Neural crest cell (in vitro differentiated cells): ENCODE measurements at regions not wholly inside any gene's neighbourhood (a gene's known extent, or its start where the extent isn't known, plus 50 kb on each side); places are given as distances from the start of the nearest gene placed in this dataset.

Experiments used
- DNase-seq: peaks from one replicate; pipeline ENCODE4 v3.0.0; 2021; ENCODE audit warnings: low read depth, mixed read lengths, low spot score
- H3K27ac Mint-ChIP-seq: one replicate; pipeline ENCODE4 v1.8.0; 2021; ENCODE audit warnings: mild to moderate bottlenecking, mixed read lengths; ENCODE audit not compliant: unreplicated experiment
- H3K27me3 Mint-ChIP-seq: 2 replicates; pipeline ENCODE4 v1.8.0; 2021; ENCODE audit warnings: low read depth, mild to moderate bottlenecking, mixed read lengths
- H3K36me3 Mint-ChIP-seq: 2 replicates; pipeline ENCODE4 v1.8.0; 2021; ENCODE audit warnings: low read depth, mild to moderate bottlenecking, mixed read lengths
- H3K4me1 Mint-ChIP-seq: 2 replicates; pipeline ENCODE4 v1.8.0; 2021; ENCODE audit warnings: mixed read lengths
- H3K4me3 Mint-ChIP-seq: one replicate; pipeline ENCODE4 v1.8.0; 2021; ENCODE audit warnings: mild to moderate bottlenecking, mixed read lengths
- H3K9me3 Mint-ChIP-seq: 2 replicates; pipeline ENCODE4 v1.8.0; 2021; ENCODE audit warnings: mixed read lengths
- CTCF ChIP-seq: fragments of 200-600 bp; sonication (generic); conservative IDR thresholded peaks from 2 replicates; pipeline ENCODE4 v1.5.0; 2021; ENCODE audit warnings: antibody characterized with exemption, mild to moderate bottlenecking

- Mint-ChIP-seq H3K36me3 (no peaks in the 10 kb centered on the region), H3K4me3 (no peak overlapping the region), H3K27ac (no peak overlapping the region), H3K4me1 (peaks cover 17% of the 10 kb centered on the region), H3K9me3 (peaks cover 6% of the 10 kb centered on the region), H3K27me3 (peaks cover 2% of the 10 kb centered on the region)
- no peak for DNase-seq
- no peak for TF ChIP-seq CTCF
Measured at GRCh38 chr5:74146796-74147195, 493.7 kb downstream of the ENC1 start.

GRCh38 chr5:74145951-74146350, 494.6 kb downstream of the ENC1 start:
- H3K27me3 Mint-ChIP-seq, result peaks cover 2% of the 10 kb centered on the region
- H3K4me3 Mint-ChIP-seq, result no peak overlapping the region
- no peaks in the 10 kb centered on the region for H3K36me3 Mint-ChIP-seq
- no peak overlapping the region for H3K27ac Mint-ChIP-seq
- peaks cover 6% of the 10 kb centered on the region for H3K9me3 Mint-ChIP-seq
- DNase-seq, result no peak
- TF ChIP-seq CTCF, result no peak
- H3K4me1 Mint-ChIP-seq, result peaks cover 17% of the 10 kb centered on the region

GRCh38 chr5:74143721-74144330, 496.7 kb downstream of the ENC1 start:
- Mint-ChIP-seq H3K4me1 (peaks cover 17% of the 10 kb centered on the region), H3K9me3 (peaks cover 6% of the 10 kb centered on the region), H3K4me3 (no peak overlapping the region), H3K36me3 (no peaks in the 10 kb centered on the region), H3K27me3 (no peaks in the 10 kb centered on the region), H3K27ac (peak overlapping the region; percentile 29)
- TF ChIP-seq CTCF, result no peak
- DNase-seq, result no peak

GRCh38 chr5:74143151-74143550, 497.4 kb downstream of the ENC1 start:
- Mint-ChIP-seq H3K4me1 (peaks cover 17% of the 10 kb centered on the region), H3K9me3 (peaks cover 6% of the 10 kb centered on the region), H3K36me3 (no peaks in the 10 kb centered on the region), H3K27me3 (no peaks in the 10 kb centered on the region), H3K4me3 (no peak overlapping the region), H3K27ac (no peak overlapping the region)
- DNase-seq, result no peak
- TF ChIP-seq CTCF, result no peak

GRCh38 chr5:74141053-74141452, 499.5 kb downstream of the ENC1 start:
- H3K4me3 Mint-ChIP-seq, result no peak overlapping the region
- H3K36me3 Mint-ChIP-seq, result no peaks in the 10 kb centered on the region
- no peak for TF ChIP-seq CTCF
- H3K4me1 Mint-ChIP-seq, result peaks cover 17% of the 10 kb centered on the region
- H3K27ac Mint-ChIP-seq, result no peak overlapping the region
- DNase-seq, result no peak
- H3K9me3 Mint-ChIP-seq, result peaks cover 6% of the 10 kb centered on the region
- H3K27me3 Mint-ChIP-seq, result no peaks in the 10 kb centered on the region
